Omental fat pad (tissue), 3 donors: ENCODE measurements at regions not wholly inside any gene's neighbourhood (a gene's known extent, or its start where the extent isn't known, plus 50 kb on each side); places are given as distances from the start of the nearest gene placed in this dataset.
"Not testable (repeated sequence)": the region's sequence is repeated elsewhere in the genome, so short reads cannot be mapped to it uniquely, and the experiment has no call there.

Source experiments
- ATAC-seq: fragments of 150-250 bp; one replicate; pipeline ENCODE4 v1.9.1; 2016; ENCODE audit warnings: mild to moderate bottlenecking, moderate library complexity; ENCODE audit not compliant: low FRiP score
- DNase-seq: peaks from one replicate; pipeline ENCODE4 v3.0.0-alpha.2; 2019; ENCODE audit warnings: low spot score
- CTCF ChIP-seq, 3 donors: fragments of 450-650 bp; IDR thresholded peaks; one replicate each; pipeline ENCODE4 v1.5.1; 2016 to 2017; ENCODE audit warnings: antibody characterized with exemption in 3 of 3, mild to moderate bottlenecking in 3 of 3, moderate library complexity in 2 of 3

- not testable (repeated sequence) for ATAC-seq, DNase-seq
Measured at GRCh38 chr21:32823296-32823695, 51.7 kb upstream of the PAXBP1 start.

- ATAC-seq (no peak), DNase-seq (no peak)
- no peak for TF ChIP-seq CTCF (IDR thresholded peaks at IDR 0.05)
Measured at GRCh38 chr21:32824950-32825349, 53.4 kb upstream of the PAXBP1 start.

GRCh38 chr21:32826329-32827167 is 55.0 kb upstream of the PAXBP1 start:
- TF ChIP-seq CTCF (IDR thresholded peaks at IDR 0.05), result no peak
- peak; percentile 70 for ATAC-seq
- no peak for DNase-seq

GRCh38 chr21:32828908-32829307 is 57.4 kb upstream of the PAXBP1 start:
- ATAC-seq, result no peak
- no peak for DNase-seq
- TF ChIP-seq CTCF (IDR thresholded peaks at IDR 0.05), result no peak

GRCh38 chr21:32829504-32829903 is 57.9 kb upstream of the PAXBP1 start:
- DNase-seq (no peak), ATAC-seq (no peak)
- no peak for TF ChIP-seq CTCF (IDR thresholded peaks at IDR 0.05)

- not testable (repeated sequence) for ATAC-seq, DNase-seq
Measured at GRCh38 chr21:32831779-32832178, 60.2 kb upstream of the PAXBP1 start.

- ATAC-seq, result no peak
- no peak for DNase-seq
- no peak for TF ChIP-seq CTCF (IDR thresholded peaks at IDR 0.05)
Measured at GRCh38 chr21:32834211-32834915, 62.8 kb upstream of the PAXBP1 start.

GRCh38 chr21:32834916-32835235 is 63.3 kb upstream of the PAXBP1 start:
- DNase-seq (no peak), ATAC-seq (no peak)
- TF ChIP-seq CTCF (IDR thresholded peaks at IDR 0.05), result no peak
